Kidney (tissue), 13 donors: ENCODE measurements at regions not wholly inside any gene's neighbourhood (a gene's known extent, or its start where the extent isn't known, plus 50 kb on each side); places are given as distances from the start of the nearest gene placed in this dataset.

Experiments
- DNase-seq, 5 donors: peaks; one replicate each; pipeline ENCODE4 v3.0.0-alpha.2; 2013 to 2020
- FAIRE-seq: peaks from 2 replicates; lab custom pipeline; 2012; peaks lifted over from hg19 to GRCh38; lab: Jason Lieb, UNC
- H3K27ac ChIP-seq, 2 donors: one replicate each; pipeline ENCODE4 v1.7.0; 2013; ENCODE audit warnings: low read depth in 2 of 2, low read length in 2 of 2, inconsistent platforms in 1 of 2
- H3K27me3 ChIP-seq: one replicate; pipeline ENCODE4 v1.7.1; 2013; ENCODE audit warnings: low read length, inconsistent platforms; ENCODE audit not compliant: control insufficient read depth, insufficient read depth
- H3K36me3 ChIP-seq, 3 donors: one replicate each; pipeline versions ENCODE4 v1.7.0 to v1.7.1; 2013; ENCODE audit warnings: low read length in 3 of 3, control low read depth in 1 of 3, inconsistent platforms in 1 of 3; ENCODE audit not compliant: insufficient read depth in 3 of 3, control insufficient read depth in 2 of 3
- H3K4me1 ChIP-seq, 3 donors: one replicate each; pipeline versions ENCODE4 v1.7.0 to v1.7.1; 2013; ENCODE audit warnings: low read length in 3 of 3, inconsistent platforms in 1 of 3, low read depth in 1 of 3; ENCODE audit not compliant: control insufficient read depth in 2 of 3, insufficient read depth in 2 of 3
- H3K4me3 ChIP-seq, 3 donors: one replicate each; pipeline versions ENCODE4 v1.7.0 to v1.8.1; 2013; ENCODE audit warnings: low read length in 3 of 3, control low read depth in 1 of 3, inconsistent platforms in 1 of 3
- H3K9ac ChIP-seq, 3 donors: one replicate each; pipeline versions ENCODE4 v1.7.0 to v1.7.1; 2013; ENCODE audit warnings: low read length in 3 of 3, control low read depth in 1 of 3, inconsistent platforms in 1 of 3
- H3K9me3 ChIP-seq, 3 donors: one replicate each; pipeline versions ENCODE4 v1.7.0 to v1.7.1; 2013; ENCODE audit warnings: low read length in 3 of 3, control low read depth in 1 of 3, inconsistent platforms in 1 of 3; ENCODE audit not compliant: control insufficient read depth in 2 of 3, insufficient read depth in 1 of 3
- intact Hi-C: fragments of 100-400 bp; cut with DNase I; formaldehyde crosslinking; loops from one replicate; pipeline ENCODE4 v1.11.1; 2022
- TF ChIP-seq, protein P1 (sequence below): IDR thresholded peaks from 3 replicates; pipeline ENCODE4 v1.5.1; 2012; ENCODE audit warnings: mild to moderate bottlenecking, moderate library complexity, borderline replicate concordance; ENCODE audit not compliant: insufficient read depth; ENCODE audit errors: extremely low read depth
- donor health status: control.
- donor health status: control.
- donor health status: control.
- donor health status: control.
- donor health status: control.
- donor health status: DM: yes; HTN: yes; CAD: no.
- donor health status: Normal renal cell carcinoma (clear cell type).

- FAIRE-seq (no peak), DNase-seq (no peak)
- Histone ChIP-seq H3K9me3 (no peaks in the 10 kb centered on the region), H3K4me3 (no peak overlapping the region), H3K27me3 (no peaks in the 10 kb centered on the region), H3K9ac (no peak overlapping the region), H3K27ac (no peak overlapping the region), H3K4me1 (no peaks in the 10 kb centered on the region), H3K36me3 (no peaks in the 10 kb centered on the region)
- TF ChIP-seq, protein P1, sequence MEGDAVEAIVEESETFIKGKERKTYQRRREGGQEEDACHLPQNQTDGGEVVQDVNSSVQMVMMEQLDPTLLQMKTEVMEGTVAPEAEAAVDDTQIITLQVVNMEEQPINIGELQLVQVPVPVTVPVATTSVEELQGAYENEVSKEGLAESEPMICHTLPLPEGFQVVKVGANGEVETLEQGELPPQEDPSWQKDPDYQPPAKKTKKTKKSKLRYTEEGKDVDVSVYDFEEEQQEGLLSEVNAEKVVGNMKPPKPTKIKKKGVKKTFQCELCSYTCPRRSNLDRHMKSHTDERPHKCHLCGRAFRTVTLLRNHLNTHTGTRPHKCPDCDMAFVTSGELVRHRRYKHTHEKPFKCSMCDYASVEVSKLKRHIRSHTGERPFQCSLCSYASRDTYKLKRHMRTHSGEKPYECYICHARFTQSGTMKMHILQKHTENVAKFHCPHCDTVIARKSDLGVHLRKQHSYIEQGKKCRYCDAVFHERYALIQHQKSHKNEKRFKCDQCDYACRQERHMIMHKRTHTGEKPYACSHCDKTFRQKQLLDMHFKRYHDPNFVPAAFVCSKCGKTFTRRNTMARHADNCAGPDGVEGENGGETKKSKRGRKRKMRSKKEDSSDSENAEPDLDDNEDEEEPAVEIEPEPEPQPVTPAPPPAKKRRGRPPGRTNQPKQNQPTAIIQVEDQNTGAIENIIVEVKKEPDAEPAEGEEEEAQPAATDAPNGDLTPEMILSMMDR, result no peak
- intact Hi-C loops, result no loop called here
Measured at GRCh38 chr2:180905002-180905401, 75.4 kb upstream of the UBE2E3 start.

- Histone ChIP-seq H3K27ac (no peak overlapping the region), H3K27me3 (no peaks in the 10 kb centered on the region), H3K9ac (no peak overlapping the region), H3K4me1 (no peaks in the 10 kb centered on the region), H3K4me3 (no peak overlapping the region), H3K9me3 (no peaks in the 10 kb centered on the region), H3K36me3 (no peaks in the 10 kb centered on the region)
- no peak for DNase-seq
- FAIRE-seq, result no peak
- TF ChIP-seq, protein P1, result no peak
- intact Hi-C loops, result no loop called here
Measured at GRCh38 chr2:180901331-180901730, 79.1 kb upstream of the UBE2E3 start.

GRCh38 chr2:180893752-180894151 is 86.7 kb upstream of the UBE2E3 start:
- Histone ChIP-seq H3K36me3 (no peaks in the 10 kb centered on the region), H3K27me3 (no peaks in the 10 kb centered on the region), H3K4me3 (no peak overlapping the region), H3K4me1 (no peaks in the 10 kb centered on the region), H3K27ac (no peak overlapping the region), H3K9me3 (no peaks in the 10 kb centered on the region), H3K9ac (no peak overlapping the region)
- FAIRE-seq, result no peak
- TF ChIP-seq, protein P1, result no peak
- intact Hi-C loops, result no loop called here
- no peak for DNase-seq

- no peaks in the 10 kb centered on the region for H3K4me1 ChIP-seq
- no peak overlapping the region for H3K27ac ChIP-seq
- no peaks in the 10 kb centered on the region for H3K36me3 ChIP-seq
- intact Hi-C loops, result no loop called here
- H3K4me3 ChIP-seq, result no peak overlapping the region
- no peak for FAIRE-seq
- DNase-seq, result no peak
- no peaks in the 10 kb centered on the region for H3K27me3 ChIP-seq
- H3K9ac ChIP-seq, result no peak overlapping the region
- TF ChIP-seq, protein P1, result no peak
- H3K9me3 ChIP-seq, result no peaks in the 10 kb centered on the region
Measured at GRCh38 chr2:180892091-180892490, 88.3 kb upstream of the UBE2E3 start.
